GM18517 (cell line): ENCODE measurements at regions not wholly inside any gene's neighbourhood (a gene's known extent, or its start where the extent isn't known, plus 50 kb on each side); places are given as distances from the start of the nearest gene placed in this dataset.
"Not testable (repeated sequence)": the region's sequence is repeated elsewhere in the genome, so short reads cannot be mapped to it uniquely, and the experiment has no call there.

Experiments used
- ATAC-seq: cut with Tn5 transposase; IDR thresholded peaks from one replicate; pipeline ENCODE4 v1.9.1; 2021; ENCODE audit warnings: mild to moderate bottlenecking, moderate library complexity; ENCODE audit not compliant: unreplicated experiment

- ATAC-seq = no peak
Observed at GRCh38 chr12:116429826-116430360, 129.3 kb upstream of the MAP1LC3B2 start.

GRCh38 chr12:116430911-116431565 is 128.1 kb upstream of the MAP1LC3B2 start:
- no peak for ATAC-seq

GRCh38 chr12:116431677-116432300 is 127.4 kb upstream of the MAP1LC3B2 start:
- no peak for ATAC-seq

GRCh38 chr12:116432314-116432750 is 126.8 kb upstream of the MAP1LC3B2 start:
- no peak for ATAC-seq

GRCh38 chr12:116433249-116433648 is 125.9 kb upstream of the MAP1LC3B2 start:
- no peak for ATAC-seq

GRCh38 chr12:116434155-116435011 is 124.8 kb upstream of the MAP1LC3B2 start:
- no peak for ATAC-seq

GRCh38 chr12:116435984-116436383 is 123.2 kb upstream of the MAP1LC3B2 start:
- no peak for ATAC-seq

- no peak for ATAC-seq
Observed at GRCh38 chr12:116436561-116437249, 122.5 kb upstream of the MAP1LC3B2 start.

- ATAC-seq = no peak
Observed at GRCh38 chr12:116441292-116441691, 117.9 kb upstream of the MAP1LC3B2 start.

GRCh38 chr12:116442304-116442703 is 116.9 kb upstream of the MAP1LC3B2 start:
- no peak for ATAC-seq

GRCh38 chr12:116442946-116443345 is 116.2 kb upstream of the MAP1LC3B2 start:
- ATAC-seq = no peak

GRCh38 chr12:116443821-116444589 is 115.2 kb upstream of the MAP1LC3B2 start:
- no peak for ATAC-seq

GRCh38 chr12:116444590-116444943 is 114.6 kb upstream of the MAP1LC3B2 start:
- no peak for ATAC-seq

- ATAC-seq = no peak
Observed at GRCh38 chr12:116448165-116448739, 110.9 kb upstream of the MAP1LC3B2 start.

GRCh38 chr12:116450406-116450910 is 108.7 kb upstream of the MAP1LC3B2 start:
- ATAC-seq = no peak

- not testable (repeated sequence) for ATAC-seq
Observed at GRCh38 chr12:116452975-116453374, 106.2 kb upstream of the MAP1LC3B2 start.

GRCh38 chr12:116453631-116454030 is 105.5 kb upstream of the MAP1LC3B2 start:
- ATAC-seq = no peak

- no peak for ATAC-seq
Observed at GRCh38 chr12:116454076-116454475, 105.1 kb upstream of the MAP1LC3B2 start.

GRCh38 chr12:116454950-116455447 is 104.2 kb upstream of the MAP1LC3B2 start:
- no peak for ATAC-seq
